Stimulated activated CD4-positive, alpha-beta T cell treated with anti-CD3 and anti-CD28 coated beads, Interleukin-1b, Interleukin-23, amount 100 ng/mL, for 24 hours (primary cell): ENCODE measurements at regions not wholly inside any gene's neighbourhood (a gene's known extent, or its start where the extent isn't known, plus 50 kb on each side); places are given as distances from the start of the nearest gene placed in this dataset.

Experiments used
- DNase-seq, 4 experiments: peaks; one replicate each; pipeline ENCODE4 v3.0.0-alpha.2; 2020; ENCODE audit warnings: low read depth in 4 of 4, low spot score in 1 of 4

DNA sequence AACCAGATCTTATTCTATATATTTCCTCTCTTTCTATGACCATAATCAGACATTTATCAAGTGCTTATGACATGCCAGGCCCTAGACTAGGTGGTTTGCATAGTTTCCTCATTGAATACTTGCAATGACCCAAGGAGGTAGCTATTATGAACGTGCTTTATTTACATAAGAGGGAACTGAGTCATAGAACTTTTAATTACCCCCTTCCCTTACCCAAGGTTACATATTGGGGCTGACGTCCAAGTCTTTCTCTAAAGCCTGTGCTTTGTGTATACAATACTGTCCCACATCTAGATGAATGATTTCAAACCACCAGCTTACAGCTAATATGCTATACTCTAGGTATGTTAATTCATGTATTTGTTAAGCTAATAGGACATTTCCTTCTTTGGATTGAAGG lies 91.9 kb upstream of the NPY start:
- DNase-seq: no peak

DNA sequence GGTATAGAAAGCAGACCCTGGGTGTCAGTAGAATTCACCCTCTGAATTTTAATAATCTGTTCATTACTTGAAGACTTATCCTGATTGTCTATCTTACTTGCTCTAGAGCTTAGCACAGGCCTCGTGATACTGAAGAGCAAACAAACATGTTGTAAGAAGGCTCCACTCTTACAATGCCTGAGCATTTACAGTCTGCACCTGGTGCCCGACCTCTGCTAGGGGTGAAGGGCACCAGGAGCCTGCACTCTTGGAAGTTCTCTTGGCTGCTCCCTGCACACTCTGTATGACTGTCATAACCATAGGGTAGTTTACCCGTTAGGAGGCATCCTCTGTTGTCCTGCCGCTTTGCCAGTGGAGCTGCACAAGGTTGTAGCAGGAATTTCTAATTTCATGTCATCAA lies 91.3 kb upstream of the NPY start:
- DNase-seq: no peak

DNA sequence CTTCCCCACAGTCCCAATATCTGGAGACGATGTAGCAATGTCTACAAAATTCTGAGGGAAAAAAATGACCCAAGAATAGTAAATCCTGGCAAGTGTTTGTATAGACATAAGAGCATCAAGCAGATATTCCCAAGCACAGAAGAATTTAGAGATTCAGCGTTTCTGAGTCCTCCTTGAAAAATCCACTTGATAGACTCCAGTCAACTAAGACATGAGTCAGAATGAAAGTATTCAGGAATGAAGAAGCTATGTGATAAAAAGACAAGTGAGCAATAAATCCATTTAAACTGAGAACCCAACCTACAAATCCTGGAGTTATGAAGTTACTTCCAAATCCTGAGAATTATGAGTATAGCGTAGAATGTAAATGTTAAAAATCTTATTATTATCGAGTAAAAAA lies 86.1 kb upstream of the NPY start:
- no peak for DNase-seq

DNA sequence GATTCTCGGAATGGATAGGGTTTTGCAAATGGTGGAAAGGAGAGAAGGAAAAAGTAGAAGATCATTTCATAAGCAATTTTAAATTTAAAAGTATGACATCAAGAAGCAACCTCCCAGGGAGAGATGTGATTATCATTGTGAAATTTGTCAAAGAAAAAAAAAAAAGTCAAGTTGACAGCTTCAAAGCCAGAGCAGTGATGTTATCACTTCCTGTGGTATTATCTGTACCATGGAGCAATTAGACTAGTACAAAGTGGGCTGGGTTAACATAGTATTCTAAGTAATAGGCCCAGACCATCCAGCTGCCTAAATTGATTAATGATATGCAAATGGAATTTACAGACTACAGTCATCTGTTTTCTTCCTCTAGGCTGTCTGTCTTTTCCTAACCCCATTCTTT lies 84.0 kb upstream of the NPY start:
- no peak for DNase-seq

DNA sequence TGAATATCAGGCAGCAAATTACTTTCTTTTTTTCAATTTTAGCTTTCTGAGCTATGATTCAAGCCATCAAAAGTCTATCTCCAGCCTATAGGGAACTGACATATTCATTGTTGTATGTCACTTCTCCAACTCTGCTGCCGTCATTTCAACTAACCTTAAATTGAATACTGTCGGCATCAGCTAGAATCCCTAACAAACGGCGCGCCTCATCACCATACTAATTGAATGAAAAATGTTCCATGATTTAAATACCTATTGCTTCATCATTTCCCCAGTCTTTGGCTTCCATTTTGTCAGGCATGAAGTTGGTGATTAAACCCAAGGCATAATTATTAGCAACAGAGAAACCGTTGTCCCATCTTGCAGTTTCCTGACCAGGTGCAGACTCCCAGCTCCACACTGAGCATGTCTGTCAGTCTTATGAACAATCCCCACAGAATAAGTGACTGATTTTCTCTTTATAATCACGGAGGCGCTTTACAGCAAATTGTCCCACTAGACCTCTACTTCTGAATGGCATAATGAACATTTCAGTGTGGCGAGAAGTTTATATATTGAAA lies 83.5 kb upstream of the NPY start:
- no peak for DNase-seq

DNA sequence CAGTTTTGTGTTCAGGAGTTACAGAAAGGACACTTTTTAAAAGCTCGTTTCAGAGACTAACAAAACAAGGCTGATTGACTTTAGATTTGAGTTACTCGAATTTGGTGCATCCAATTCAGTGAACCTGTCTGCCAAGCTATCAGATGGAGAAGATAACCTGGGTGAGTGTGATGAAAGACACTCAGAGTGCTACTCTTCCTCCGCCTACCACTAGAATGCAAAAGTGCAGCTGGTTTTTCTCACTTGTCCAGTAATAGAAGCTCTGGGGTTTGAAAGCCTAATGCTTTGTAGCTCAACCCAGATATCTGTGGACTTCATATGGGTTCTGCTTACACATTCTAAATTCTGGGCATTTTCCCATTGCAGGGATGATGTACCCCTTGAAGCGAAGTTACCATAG lies 82.8 kb upstream of the NPY start:
- DNase-seq: no peak

DNA sequence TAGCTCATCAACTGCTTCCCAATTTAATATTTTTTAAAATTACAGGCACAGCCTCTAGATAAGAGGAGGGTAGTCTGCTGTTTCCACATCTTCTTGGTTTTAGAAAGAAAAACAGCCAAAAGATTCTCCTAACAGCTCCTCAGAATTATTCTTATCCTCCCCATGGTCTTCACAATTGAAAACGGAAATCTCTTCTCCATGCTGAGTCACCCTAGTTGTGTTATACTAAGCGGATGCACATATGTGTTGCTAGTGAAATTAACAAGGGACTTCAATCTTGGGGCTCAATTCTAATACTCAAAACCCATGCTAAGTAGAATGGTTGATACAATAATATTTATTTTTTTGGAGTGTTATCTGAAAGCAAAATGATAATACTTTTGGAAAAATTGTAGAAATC lies 71.9 kb upstream of the NPY start:
- no peak for DNase-seq

DNA sequence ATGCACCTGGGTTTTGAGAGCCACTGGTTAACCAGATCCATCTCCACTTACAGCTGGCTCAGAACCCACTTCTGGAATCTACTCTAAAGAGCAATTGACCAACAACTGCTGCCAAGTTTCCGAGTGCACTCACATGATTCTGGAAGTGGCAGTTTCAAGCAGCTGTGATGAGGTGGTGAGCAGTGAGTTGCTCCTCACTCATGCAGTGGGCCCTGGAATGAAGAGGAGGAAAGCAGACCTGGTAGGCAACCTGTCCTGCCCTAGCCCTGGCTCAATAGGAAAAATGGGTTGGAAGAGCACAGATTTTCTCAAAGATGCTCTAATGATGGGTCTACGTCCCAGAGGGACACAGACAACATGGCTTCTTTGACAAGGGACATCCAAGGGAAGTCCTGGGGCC lies 70.7 kb upstream of the NPY start:
- no peak for DNase-seq

DNA sequence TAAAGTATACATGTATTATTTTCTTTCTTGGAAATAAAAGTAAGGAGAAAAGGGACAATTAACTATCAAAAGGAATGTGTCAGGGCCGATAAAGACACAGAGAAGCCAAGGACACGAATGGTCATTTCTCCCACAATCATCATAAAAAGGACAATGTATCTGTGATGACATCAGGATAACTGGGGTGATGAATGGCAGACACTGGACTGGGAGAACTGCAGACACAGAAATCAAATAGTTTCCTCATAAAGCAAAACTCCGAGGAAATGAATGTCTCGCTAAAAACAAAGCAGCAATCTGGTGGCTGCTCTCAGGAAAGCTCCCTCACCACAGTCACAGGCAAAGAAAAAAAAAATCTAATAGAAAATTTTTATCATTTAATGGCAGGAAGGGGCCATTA lies 69.3 kb upstream of the NPY start:
- DNase-seq: no peak

DNA sequence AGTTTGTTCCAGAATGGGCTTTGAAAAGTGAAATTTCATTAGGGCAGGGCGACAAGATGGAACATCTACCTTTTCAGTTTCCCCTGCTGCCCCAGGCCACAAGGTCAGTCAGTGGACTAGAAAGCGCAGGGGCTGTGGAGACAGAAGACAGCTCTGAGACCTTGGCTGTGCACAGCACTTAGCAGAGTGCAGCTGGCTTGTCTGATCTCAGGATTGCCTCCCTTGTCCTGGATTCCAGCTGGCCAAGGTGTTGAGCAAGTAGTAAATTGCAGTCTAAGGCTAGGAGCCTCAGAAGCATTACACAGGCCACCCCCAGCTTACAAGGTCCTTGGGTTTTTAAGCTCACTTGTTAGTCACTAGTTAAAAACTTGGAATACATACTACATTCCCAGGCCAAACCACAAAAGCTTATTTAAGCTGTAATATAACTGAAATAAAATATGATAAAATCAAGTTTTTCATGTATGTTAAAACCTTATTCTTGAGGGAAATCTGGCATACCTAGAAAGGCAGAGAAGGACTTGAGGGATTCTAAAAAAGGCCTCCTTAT lies 67.3 kb upstream of the NPY start:
- no peak for DNase-seq

DNA sequence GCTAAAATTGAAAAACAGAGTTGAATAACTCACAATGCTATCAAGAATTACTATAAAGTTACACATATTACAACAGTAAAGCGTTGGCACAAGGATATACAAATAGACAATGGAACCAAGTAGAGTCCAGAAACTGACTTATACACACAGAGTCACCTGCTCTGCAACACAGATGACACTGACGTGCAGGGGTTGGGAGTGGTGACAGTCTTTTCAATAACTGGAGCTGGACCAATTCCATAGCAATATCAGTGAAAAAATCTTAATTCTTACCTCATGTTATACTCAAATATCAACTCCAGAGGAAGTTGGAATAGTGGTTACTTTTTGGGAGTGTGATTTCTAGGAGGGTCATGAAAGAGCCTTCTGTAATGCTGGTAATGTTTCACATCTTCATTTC lies 62.5 kb upstream of the NPY start:
- no peak for DNase-seq

DNA sequence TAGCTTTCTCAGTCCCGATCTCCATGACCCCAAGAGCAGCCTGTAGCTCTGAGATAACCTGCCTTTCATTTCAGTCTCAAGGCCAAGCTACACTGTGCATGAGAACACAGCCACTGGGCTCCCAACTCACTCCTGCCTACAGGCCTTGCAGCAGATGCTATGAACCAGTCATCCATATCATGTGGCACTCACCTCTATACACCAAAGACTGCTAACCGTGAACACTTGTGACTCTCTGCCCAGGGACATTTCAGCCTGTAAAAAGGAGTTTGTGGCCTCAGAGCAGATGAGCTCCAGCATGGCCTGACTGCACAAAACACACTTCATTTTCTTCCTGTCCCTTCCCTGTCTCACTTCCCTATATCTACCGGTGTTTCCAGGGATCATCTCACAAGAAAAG lies 56.9 kb upstream of the NPY start:
- no peak for DNase-seq

DNA sequence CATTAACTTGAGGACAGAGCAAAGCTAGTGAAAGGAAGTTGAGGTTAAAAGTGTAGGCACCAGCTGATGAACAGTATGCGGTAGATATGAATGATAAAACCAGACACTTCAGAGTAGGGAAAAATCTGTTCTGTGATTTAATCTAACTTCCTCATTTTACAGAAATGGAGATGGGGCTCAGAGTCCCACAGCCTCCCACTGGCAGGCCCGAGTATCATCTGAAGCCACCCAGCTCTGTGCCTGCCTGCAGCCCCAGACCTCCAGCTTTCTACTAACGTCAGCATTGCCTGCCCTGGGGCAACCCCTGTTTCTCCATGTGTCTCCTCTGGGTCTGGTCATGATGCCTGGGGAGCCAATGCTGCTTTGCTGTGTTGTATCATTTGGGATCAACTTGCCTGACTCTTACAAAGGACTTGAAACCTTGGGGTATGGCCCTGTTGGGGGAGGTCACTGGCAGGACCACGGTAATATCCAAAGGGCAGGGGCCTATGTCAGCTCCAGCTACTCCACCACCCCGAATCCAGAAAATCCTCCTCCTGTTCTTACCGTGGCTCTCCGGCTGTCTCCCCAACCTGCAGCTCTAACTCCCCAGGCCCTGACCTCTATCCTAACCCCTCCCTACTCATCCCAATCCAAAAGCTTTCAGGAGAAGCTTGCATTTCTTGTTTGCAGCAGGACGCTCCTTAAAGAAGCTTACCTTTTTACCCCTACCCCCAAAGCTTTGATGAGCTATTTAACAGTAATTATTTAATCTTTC lies 56.2 kb upstream of the NPY start:
- peak in 2 of 4 experiments; percentile 1 to 2 for DNase-seq

DNA sequence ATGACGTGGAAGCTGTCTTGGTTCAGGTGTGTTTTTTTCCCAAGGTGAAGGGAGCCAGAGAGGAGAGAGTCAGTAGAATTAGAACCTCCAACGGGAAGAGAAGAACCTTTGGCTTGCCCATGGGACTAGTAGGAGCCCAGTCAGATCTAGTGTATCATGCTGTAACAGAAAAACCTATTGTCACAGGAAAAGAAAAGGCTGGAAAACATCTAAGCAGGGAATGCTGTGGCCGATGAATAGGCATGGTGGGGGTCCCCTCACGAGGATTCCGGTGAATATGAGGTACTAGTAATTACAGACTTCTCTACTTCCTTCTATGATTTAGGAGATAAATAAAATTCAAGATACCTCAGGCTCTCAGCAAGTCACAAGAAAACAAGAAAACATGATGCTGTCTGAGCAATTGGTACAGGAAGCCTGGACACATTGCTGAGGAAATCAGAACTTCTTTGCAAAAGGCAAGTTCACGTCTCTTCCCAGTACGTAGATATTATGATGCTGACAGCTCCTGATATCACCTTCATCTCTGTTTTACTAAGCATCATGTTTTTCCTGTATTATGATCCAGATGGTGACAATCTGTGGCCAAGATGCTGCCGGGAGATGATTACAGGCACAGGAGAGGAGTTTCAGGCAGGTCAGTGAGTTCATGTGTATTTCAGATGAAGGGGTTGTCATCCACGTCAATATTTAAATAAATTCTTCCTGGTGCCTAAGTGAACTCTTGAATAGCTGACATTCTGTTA lies 54.3 kb upstream of the NPY start:
- DNase-seq: no peak

DNA sequence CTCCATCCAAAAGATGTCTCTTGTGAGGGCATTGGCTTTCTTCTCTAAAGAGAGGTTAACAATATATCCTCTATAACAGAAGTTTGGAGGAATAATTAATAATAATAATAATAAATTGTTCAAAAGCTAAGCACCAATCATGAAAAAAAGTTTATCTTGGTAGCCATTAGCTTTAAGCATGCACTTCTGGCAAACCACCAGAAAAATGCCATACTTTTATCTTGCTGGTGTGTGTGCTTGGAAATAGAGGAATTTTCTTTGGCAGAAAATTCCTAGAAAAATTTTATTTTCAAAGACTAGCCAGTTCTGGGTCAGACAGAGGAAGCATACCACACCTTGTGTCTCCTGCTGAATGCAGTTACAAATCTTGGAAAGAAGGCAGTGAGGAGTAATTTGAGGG lies 52.5 kb upstream of the NPY start:
- no peak for DNase-seq

DNA sequence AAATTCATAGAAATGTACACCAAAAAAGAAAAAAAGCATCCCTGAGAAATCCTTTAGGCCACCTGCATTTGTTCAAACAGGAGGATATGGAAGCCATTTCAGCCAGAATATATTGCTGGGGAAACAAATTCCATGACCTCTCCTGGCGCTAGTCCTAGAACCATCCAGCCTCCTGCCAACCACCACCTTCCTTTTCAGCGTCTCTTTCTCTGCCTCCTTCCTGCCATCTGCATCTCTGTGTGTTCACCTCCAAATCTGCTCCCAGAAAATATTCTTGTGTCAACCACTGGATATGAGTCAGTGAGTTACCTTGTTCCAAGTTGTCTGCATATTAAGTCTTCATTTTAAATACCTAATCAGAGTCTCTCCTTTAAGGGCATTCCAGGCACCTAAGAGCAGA lies 50.6 kb upstream of the NPY start:
- DNase-seq: no peak
